GM18909 (cell line): ENCODE measurements at regions not wholly inside any gene's neighbourhood (a gene's known extent, or its start where the extent isn't known, plus 50 kb on each side); places are given as distances from the start of the nearest gene placed in this dataset.
A peak's percentile ranks its signal among the peaks of the same experiment; 100 is the strongest.
"Not testable (repeated sequence)": the region's sequence is repeated elsewhere in the genome, so short reads cannot be mapped to it uniquely, and the experiment has no call there.

Experiments used
- ATAC-seq: cut with Tn5 transposase; IDR thresholded peaks from one replicate; pipeline ENCODE4 v1.9.1; 2021; ENCODE audit warnings: mild to moderate bottlenecking; ENCODE audit not compliant: unreplicated experiment, poor library complexity

DNA sequence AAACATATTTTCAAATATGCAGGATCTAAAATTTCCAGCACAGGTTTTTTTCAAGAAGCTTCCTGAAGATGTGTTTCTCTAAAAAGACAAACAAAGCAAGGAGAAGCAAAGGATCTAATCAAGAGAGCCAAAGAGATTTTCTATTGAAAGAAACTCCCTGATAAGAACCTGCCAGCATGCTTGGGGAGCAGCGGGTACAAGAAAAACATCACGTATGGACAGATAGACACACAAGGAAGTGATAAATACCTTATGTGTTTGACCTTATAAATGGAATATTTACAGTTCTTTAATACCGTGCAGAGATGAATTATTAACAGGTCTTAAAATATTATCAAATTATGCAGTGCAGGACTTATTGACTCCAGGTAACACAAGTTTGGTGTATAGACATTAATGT lies 562.1 kb downstream of the DACH1 start:
- ATAC-seq, result no peak

DNA sequence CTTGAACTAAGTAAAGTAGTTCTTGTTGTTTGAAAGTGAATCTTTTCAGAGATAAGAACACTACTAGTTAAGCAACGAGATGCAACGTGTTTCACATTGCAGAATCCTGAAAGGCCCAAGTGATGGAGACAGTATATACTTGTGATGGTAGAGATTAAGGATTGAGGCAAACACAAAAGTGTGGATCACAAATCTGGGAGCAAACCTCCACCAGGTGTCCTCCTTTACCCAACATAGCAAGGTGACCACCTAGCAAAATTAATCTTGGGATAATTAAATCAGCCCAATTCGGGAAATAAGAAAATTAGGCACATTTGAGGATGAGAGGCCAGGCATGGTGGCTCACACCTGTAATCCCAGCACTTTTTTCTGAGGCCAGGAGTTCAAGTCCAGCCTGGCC lies 563.9 kb downstream of the DACH1 start:
- no peak for ATAC-seq

DNA sequence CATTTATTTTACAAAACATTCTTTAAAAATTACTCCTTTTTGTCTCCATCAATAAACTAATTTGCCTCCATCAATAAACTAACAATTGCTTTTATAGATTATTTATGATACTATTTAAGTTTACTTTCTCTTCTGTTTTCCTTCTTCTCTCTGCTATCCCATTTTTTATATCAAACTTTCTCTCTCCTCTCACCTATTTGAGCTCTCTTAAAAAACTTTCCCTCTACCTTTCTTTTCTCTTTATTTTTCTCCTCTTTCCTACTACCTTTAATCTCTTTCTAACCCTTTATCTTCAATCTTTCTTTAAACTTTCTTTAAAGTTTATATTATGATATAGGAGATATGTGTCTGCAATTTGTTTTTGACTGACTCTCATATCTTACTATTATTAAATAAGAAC lies 566.4 kb downstream of the DACH1 start:
- no peak for ATAC-seq

DNA sequence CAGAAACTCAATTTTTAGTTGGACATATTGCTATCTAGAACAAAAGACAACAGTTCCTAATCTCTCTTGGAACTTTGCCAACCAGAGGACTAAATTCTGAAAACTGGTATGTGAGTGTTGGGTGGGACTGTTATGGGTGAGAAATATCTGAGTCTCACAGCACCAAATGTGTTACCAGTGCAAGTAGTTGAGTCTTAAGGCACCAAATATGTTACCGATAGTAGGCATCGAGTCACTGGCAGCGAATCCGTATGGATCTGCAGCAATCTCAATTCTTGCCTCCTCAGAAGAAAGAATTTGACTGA lies 575.2 kb downstream of the DACH1 start:
- ATAC-seq, result peak; percentile 8

DNA sequence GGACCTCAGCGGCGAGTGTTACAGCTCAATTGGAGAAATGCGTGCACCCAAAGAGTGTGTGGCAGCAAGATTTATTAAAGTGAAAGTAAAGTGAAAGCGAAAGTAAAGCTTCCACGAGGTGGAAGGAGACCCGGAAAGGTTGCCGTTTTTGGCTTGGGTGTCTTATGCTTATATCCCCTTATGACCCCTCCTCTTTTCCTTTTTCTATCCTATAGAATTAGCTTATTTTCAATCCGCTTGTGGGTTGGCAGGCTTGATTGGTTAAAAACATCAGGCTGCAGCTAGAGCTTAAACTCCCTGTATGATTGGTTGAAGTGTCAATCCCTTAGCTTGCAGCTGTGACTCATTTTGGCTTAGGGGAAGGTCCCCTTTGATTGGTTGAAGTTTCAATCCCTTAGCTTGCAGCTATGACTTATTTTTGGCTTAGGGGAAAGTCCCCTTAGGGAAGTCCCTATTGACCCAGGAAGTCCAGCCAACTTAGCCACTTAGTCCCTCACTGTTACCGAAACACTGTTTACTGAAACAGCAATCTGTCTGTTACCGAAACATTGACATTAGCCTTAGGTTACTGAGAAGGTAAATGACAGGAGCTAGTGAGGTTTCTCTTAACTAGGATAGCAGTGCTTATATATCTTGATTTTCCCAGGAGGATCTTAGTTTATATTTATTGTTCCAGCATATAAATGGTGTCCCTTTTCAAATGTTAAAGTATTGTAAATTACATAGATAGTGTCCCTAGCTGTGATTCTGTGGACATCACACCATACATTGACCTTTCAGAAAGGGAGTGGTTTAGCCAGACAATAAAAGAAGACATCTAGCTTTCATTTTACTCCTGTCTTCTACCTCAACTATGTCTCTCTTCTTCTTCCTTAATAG lies 575.8 kb downstream of the DACH1 start:
- ATAC-seq, result peak; percentile 90

DNA sequence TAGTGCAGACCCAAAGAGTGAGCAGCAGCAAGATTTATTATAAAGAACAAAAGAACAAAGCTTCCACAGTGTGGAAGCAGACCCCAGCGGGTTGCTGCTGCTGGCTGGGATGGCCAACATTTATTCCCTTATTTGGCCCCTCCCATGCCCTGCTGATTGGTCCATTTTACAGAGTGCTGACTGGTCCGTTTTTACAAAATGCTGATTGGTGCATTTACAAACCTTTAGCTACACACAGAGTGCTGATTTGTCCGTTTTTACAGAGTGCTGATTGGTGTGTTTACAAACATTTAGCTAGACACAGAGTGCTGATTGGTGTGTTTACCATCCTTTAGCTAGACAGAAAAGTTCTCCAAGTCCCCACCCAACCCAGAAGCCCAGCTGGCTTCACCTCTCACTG lies 577.0 kb downstream of the DACH1 start:
- not testable (repeated sequence) for ATAC-seq

DNA sequence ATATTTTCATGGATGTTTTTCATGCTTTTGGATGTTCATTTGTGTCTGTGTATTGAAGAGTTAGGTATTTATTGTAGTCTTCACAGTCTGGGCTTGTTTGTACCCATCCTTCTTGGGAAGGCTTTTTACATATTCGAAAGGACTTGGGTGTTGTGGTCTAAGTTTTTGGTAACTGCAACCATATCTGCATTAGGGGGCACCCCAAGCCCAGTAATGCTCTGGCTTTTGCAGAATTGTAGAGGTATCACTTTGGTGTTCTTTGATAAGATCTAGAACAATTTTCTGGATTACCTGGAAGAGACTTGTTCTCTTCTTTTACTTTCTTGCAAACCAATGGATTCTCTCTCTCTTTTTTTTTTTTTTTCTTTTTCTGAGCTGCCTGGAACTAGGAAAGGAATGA lies 581.3 kb downstream of the DACH1 start:
- no peak for ATAC-seq

DNA sequence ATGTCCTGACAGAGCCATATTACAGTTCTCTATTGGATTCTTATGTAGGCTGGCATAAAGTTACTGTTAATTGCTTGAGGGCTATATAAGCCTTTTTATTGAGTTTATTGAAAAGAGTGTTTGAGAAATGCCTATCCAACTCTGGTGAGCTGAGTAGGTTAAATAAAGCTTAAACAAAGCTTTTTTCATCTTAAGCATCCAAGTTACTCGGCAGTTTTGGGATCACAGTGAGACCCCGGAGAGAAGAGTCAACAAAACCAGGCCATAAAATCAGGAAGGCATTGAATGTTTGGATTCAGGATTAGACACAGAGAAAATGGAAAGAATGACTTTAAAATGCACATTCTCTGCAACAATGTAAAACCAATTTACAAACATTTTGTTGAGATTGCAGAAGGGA lies 588.5 kb downstream of the DACH1 start:
- ATAC-seq, result no peak

DNA sequence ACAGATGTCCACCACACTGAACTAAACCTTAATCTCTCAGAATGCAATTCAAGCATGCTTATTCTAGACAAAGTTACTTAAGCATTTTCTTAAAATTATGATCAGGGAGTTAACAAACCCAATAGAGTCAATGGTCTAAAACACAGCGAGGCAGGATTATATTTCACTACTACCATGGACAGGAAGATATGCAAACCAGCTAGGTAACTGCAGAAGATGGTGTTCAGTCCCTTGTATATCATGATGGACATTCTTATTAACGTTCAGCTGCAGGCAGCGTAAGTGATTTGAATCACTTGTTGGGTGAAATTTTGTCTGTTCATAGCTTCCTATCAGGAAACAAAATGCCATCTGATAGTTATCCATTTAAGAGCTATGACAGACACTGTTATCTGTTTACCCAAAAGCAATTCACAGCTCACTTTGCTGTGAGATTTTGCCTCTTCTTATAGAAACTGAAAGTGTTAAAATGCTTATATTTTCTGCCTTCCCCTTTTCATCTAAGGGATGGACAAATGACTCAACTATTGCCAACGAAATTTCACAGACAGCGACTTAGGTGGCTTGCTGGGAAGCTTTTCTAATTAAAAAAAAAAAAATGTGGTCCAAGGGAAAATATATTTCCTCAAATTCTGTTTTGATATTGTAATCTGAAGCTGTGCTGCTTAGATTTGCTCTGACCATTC lies 591.9 kb downstream of the DACH1 start:
- ATAC-seq, result peak; percentile 86

DNA sequence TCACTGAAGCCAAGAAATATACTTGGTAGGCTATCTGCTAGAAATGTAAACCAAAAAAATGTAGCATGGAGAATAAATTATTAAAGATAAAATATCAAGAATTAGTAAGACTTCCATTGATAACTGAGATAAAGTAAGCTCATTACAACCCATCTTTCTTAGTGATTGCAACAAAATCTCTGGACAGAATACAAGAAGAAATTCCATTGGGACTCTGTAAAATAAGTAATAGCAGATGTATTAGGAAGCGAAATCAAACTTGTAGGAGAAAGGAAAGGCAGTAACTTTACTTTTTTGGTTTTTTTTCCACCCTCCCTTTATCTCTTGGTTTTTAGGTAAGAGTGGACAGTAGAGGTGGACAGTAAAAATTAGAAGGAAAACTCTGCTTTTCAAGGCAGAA lies 605.7 kb downstream of the DACH1 start:
- ATAC-seq, result no peak

DNA sequence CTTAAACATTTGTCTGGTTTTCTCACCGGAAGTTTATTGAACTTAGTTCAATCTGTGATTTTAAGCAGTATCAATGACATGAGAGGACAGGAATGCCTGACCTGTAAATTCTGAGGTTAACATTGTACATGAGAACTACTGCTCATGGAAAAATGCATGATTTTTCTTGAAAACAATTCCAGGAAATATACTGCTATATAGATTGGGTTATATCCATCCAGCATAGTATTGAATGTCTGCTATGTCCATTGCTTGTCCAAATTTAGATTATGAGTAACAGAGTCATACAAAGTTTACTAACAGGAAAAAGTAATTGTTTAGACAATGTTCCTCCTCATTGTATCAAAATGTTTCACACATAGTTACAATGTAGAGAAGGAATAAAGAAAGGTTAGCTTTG lies 606.8 kb downstream of the DACH1 start:
- no peak for ATAC-seq

DNA sequence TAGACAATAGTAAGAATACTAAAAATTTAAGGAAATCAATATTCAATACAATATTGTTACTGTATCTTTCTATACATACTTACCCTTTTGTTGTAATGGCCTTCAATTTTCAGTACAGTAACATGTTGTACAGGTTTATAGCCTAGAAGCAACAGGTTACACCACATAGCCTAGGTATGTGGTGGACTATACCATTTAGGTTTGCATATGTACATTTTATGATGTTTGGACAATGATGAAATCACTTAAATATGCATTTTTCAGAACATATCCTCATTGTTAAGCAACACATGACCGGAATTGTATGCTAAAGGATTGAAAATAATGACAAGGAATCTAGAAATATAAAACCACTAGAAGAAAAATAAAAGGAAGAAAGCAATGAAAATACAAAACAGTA lies 611.4 kb downstream of the DACH1 start:
- ATAC-seq, result no peak

DNA sequence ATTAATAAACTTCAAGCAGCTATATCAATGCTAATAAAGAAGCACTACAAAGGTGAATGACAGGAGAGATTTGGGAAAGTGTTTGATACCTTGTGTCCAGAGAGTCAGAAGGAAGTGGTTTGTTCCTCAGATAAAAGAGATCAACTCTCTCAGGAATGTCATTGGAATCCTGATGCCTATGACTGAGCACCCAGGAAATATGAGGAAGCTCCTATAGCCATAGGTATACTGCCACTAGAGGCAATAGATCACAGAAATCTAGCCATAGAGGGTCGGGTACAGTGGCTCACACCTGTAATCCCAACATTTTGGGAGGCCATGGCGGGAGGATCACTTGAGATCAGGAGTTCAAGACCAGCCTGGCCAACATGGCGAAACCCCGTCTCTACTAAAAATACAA lies 612.6 kb downstream of the DACH1 start:
- ATAC-seq, result no peak

DNA sequence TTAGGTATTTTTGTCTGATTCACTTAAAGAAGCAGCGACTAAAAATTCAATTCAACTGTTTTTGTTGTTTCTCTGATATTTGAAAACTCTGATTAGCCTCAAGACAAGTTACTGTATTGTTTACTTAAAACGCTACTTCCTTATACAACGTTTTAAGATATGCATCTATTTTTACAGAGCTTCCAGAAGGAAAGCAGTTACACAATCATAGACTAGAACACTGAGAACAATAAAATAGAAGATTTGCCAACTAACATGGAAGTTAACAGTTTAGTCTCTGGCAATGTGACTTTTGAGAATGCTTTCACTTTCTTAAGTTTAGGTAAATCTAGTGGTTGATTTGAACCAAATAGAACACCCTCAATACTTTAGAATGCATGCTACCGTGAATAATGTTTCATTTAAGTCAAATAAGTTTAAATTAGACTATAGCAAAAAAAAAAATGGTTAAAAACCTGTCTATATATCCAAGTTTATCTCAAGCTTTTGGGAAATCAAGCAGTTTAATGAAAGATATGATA lies 614.8 kb downstream of the DACH1 start:
- no peak for ATAC-seq

DNA sequence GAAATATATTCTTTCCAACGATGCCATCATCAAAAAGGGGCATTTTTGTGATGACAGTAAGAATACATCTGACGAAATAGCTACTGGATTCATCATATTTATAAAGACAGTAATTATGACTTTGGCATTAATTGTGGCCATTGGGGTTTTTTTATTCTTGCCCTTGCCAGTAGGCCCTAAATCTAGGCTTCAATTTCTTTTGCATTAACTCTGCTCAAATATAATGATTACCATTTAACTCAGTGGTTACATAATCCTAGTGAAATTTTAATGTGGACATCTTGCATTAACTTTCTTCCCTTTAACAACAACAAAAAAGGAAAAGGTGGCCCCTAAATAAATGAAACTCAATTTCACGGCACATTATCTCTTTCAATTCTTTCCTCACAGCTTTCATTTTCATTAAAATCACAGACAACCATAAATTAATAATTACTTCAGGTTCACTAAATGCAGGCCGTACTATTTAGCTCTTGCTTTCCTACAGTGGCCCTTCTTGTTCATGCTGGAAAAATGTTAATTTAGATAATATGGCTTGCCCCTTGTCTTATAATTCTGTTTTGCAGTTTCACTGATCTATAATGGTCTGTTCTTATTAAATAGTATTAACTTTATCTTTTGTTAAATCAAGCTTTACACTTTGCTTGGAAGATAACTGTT lies 615.6 kb downstream of the DACH1 start:
- no peak for ATAC-seq

DNA sequence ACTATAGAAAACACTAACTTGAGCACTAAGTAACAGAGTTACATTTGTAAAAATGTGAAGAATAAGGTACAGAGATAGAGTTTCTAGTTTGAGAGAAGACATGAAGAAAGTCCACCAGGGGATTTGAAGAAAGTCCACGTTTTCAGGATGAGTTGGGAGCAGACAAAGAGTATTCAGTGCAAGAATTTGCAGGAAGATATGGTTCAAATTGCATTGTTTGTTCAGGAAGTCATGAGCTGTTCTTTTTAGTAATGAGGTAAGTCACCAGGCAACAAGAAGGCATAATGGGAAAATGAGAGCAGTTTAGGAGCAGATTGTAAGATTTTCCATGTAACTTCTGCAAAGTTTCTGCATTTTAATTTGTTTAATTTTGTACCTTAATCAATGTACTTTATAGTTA lies 618.0 kb downstream of the DACH1 start:
- ATAC-seq, result no peak

DNA sequence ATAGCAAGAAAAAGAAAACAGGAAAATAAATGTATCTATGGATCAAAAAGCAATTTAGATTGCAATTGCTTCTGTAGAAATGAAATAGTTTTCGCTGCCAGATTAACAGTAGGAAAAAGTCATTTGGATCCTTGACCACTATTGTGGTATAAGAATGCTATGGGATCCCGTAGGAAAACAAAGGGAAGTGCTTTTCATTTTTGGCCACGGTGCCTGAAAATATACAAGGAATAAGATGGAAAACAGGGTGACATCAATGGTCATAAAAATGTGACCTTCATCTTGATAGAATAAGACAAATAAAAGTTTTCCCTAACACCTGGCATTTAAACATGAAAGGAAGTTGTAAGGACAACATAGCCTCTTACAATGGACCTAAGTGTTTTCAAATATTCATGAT lies 622.8 kb downstream of the DACH1 start:
- ATAC-seq, result no peak

DNA sequence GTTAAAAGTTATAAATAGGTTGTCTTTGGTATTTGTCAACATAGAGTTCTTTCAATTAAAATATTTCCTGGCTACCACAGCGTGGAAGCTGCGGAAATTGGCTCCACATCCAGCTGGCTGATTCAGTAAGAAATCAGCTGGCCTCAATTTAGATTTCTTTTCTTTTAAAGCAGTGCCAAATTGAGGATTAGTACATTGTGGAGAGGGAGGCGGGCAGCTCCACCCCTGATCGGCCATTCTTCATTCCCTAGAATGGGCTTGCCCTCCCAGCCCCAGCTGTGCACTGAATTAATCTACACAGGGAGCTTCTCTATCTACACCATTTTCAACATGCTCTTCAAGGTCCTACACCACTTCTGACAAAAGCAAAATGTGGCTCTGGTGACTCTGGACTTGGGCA lies 624.8 kb downstream of the DACH1 start:
- no peak for ATAC-seq

DNA sequence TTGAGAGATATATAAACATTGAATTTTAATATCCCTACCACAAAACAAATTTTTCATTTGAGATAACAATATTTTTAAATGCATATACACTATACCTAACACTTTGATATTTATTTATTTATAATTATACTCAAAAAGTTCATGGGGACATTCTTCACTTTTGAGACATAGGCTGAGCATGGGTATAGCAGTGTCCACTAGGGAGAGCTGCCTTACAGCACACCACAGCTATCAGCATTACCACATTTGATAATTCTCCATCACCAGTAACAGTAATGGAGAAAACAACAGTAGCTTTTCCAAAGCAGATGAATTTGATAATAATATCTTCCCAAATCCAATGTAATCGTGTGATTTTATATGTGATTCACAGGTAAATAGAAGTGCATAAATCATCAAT lies 626.1 kb downstream of the DACH1 start:
- peak; percentile 63 for ATAC-seq

DNA sequence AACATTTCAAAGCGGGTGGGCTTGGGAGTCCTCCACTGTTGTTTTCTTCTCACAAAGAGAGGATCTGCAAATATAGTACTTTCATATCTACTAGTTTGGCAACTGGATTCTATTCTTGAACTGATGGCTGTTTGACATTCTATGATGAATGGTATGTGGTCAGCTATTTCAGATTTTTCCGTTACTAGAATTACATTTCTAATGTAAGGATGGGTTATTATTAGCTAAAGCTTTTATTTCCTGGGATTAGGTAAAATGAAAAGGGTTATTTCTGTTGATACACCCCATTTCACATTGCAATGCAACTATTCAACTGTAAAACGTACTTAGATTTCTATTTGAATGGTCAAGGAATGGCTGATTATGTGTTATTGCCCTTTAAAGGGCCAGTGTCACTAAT lies 629.7 kb downstream of the DACH1 start:
- ATAC-seq, result no peak

DNA sequence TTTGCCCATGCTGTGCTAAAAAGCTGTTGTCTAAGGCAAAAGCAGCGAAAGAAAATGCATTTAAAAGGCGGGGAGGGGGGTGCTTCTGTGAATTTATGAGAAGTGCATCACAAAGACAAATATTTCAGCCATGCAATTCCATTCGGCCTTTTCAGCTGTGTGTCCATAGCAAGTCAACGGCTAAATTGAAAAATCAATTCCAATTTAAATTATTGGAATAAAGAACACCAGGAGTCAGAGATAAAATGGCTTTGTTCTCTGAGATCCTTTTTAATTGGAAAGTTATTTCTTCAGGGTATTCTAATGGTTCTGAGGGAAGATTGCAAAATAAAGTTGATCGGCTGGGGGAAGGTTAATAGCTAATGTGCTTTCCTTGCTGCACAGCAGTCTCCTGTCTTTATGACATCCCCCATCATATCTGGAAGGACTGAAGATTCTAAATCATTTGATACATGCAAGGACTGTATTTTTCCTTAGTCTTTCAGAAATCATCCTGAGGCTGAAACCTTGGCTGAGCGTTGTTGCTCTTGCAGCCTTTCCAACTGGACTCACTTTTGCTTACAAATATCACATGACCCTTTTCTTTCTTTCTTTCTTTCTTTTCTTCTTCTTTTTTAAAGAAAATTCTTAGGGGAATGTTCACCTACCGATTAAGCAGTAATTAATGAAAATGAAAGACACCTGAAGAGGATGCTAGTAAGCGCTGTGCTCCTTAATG lies 647.1 kb downstream of the DACH1 start:
- ATAC-seq, result no peak
